CD4-positive, alpha-beta T cell (primary cell): ENCODE measurements at regions not wholly inside any gene's neighbourhood (a gene's known extent, or its start where the extent isn't known, plus 50 kb on each side); places are given as distances from the start of the nearest gene placed in this dataset.

ENCODE experiments used
- ATAC-seq: fragments of 200-7000 bp; cut with Tn5 transposase; one replicate; pipeline ENCODE4 v1.10.0; 2022; ENCODE audit warnings: mild to moderate bottlenecking; ENCODE audit not compliant: poor library complexity
- CTCF ChIA-PET: fragments of 350-600 bp; sonication (Branson Sonifier 250); formaldehyde crosslinking; loops from one replicate; lab custom pipeline; 2021; ENCODE audit warnings: antibody characterized with exemption, inconsistent platforms; lab: Charles Lee
- POLR2A ChIA-PET: fragments of 350-600 bp; sonication (Branson Sonifier 250); formaldehyde crosslinking; loops from one replicate; lab custom pipeline; 2021; ENCODE audit warnings: antibody characterized with exemption, inconsistent platforms; lab: Charles Lee
- DNase-seq, 14 experiments: peaks; one replicate each; pipeline ENCODE4 v3.0.0-alpha.2; 2013 to 2020; ENCODE audit warnings: mixed read lengths in 2 of 14
- H3K27ac ChIP-seq, 2 donors: one replicate each; pipeline versions ENCODE4 v1.5.1 to v1.7.0; 2013; ENCODE audit warnings: low read length in 2 of 2, low read depth in 1 of 2, mild to moderate bottlenecking in 1 of 2
- H3K27me3 ChIP-seq, 2 experiments: 1 replicate in 1 of 2; 2 replicates in 1 of 2; pipeline versions ENCODE4 v1.6.1 to v1.7.0; 2013; ENCODE audit warnings: low read length in 2 of 2, control low read depth in 1 of 2, mild to moderate bottlenecking in 1 of 2, moderate library complexity in 1 of 2; ENCODE audit not compliant: insufficient read depth in 2 of 2, control insufficient read depth in 1 of 2
- H3K36me3 ChIP-seq: one replicate; pipeline ENCODE4 v1.6.1; 2013; ENCODE audit warnings: low read length, control low read depth; ENCODE audit not compliant: insufficient read depth
- H3K4me1 ChIP-seq: one replicate; pipeline ENCODE4 v1.6.1; 2013; ENCODE audit warnings: low read length, control low read depth; ENCODE audit not compliant: insufficient read depth
- H3K4me3 ChIP-seq: one replicate; pipeline ENCODE4 v1.5.1; 2013; ENCODE audit warnings: mild to moderate bottlenecking, low read length, moderate library complexity
- H3K9me3 ChIP-seq, 2 experiments: 1 replicate in 1 of 2; 2 replicates in 1 of 2; pipeline versions ENCODE4 v1.6.1 to v1.7.0; 2013; ENCODE audit warnings: low read length in 2 of 2, mild to moderate bottlenecking in 2 of 2, control low read depth in 1 of 2, moderate library complexity in 1 of 2; ENCODE audit not compliant: control insufficient read depth in 1 of 2, insufficient read depth in 1 of 2
- H3K27ac Mint-ChIP-seq: one replicate; pipeline ENCODE4 v1.8.0; 2020; ENCODE audit warnings: mixed read lengths
- H3K27me3 Mint-ChIP-seq: one replicate; pipeline ENCODE4 v1.8.0; 2021; ENCODE audit warnings: mixed read lengths
- H3K36me3 Mint-ChIP-seq: one replicate; pipeline ENCODE4 v1.8.0; 2021; ENCODE audit warnings: low read depth, mixed read lengths
- H3K4me1 Mint-ChIP-seq: one replicate; pipeline ENCODE4 v1.8.0; 2021; ENCODE audit warnings: low read depth, mixed read lengths
- H3K4me3 Mint-ChIP-seq: one replicate; pipeline ENCODE4 v1.8.0; 2020; ENCODE audit warnings: mild to moderate bottlenecking, mixed read lengths
- H3K9me3 Mint-ChIP-seq: one replicate; pipeline ENCODE4 v1.8.0; 2020; ENCODE audit warnings: mixed read lengths
- intact Hi-C, 2 experiments: fragments of 100-400 bp; cut with DNase I in 1 of 2; cut with micrococcal nuclease in 1 of 2; formaldehyde crosslinking; loops; one replicate each; pipeline versions ENCODE4 v1.15.1 to v1.9.0; 2023 to 2025; cut with DNase I, micrococcal nuclease
- TF ChIP-seq, protein P1 (sequence below): fragments of 200-600 bp; IDR thresholded peaks from one replicate; pipeline ENCODE4 v1.8.0; 2022; ENCODE audit warnings: antibody characterized with exemption, mild to moderate bottlenecking

DNA sequence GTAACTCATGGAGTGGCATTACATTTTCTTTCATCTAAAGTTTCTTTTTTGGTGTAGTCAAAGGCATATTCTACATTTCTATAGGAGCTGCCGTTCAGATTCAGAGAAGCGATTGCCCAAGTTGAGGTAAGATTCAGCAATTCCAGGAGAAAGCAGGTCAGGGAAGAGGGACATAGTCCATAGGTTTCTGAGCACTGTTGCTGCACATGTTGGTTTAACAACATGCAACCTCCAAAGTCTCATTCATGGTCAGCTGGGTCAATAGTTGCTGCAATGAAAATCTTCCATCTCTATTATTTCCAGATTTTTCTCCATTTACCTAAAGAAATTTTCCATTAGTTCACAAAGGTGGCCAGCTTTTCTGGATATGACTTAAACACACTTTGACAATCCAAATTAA, 682.3 kb upstream of the MAN1A1 start:
- Mint-ChIP-seq H3K9me3 (no peaks in the 10 kb centered on the region), H3K27ac (no peak overlapping the region), H3K27me3 (no peaks in the 10 kb centered on the region), H3K4me3 (no peak overlapping the region), H3K4me1 (no peaks in the 10 kb centered on the region), H3K36me3 (no peaks in the 10 kb centered on the region)
- TF ChIP-seq, protein P1, sequence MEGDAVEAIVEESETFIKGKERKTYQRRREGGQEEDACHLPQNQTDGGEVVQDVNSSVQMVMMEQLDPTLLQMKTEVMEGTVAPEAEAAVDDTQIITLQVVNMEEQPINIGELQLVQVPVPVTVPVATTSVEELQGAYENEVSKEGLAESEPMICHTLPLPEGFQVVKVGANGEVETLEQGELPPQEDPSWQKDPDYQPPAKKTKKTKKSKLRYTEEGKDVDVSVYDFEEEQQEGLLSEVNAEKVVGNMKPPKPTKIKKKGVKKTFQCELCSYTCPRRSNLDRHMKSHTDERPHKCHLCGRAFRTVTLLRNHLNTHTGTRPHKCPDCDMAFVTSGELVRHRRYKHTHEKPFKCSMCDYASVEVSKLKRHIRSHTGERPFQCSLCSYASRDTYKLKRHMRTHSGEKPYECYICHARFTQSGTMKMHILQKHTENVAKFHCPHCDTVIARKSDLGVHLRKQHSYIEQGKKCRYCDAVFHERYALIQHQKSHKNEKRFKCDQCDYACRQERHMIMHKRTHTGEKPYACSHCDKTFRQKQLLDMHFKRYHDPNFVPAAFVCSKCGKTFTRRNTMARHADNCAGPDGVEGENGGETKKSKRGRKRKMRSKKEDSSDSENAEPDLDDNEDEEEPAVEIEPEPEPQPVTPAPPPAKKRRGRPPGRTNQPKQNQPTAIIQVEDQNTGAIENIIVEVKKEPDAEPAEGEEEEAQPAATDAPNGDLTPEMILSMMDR: no peak
- ChIA-PET CTCF (no interaction called here), POLR2A (no interaction called here)
- H3K4me3 ChIP-seq: no peak overlapping the region
- DNase-seq (no peak), ATAC-seq (no peak)
- H3K4me1 ChIP-seq: no peaks in the 10 kb centered on the region
- no peaks in the 10 kb centered on the region for H3K9me3 ChIP-seq
- no peak overlapping the region for H3K27ac ChIP-seq
- no peaks in the 10 kb centered on the region for H3K27me3 ChIP-seq
- intact Hi-C loops: no loop called here
- H3K36me3 ChIP-seq: no peaks in the 10 kb centered on the region

DNA sequence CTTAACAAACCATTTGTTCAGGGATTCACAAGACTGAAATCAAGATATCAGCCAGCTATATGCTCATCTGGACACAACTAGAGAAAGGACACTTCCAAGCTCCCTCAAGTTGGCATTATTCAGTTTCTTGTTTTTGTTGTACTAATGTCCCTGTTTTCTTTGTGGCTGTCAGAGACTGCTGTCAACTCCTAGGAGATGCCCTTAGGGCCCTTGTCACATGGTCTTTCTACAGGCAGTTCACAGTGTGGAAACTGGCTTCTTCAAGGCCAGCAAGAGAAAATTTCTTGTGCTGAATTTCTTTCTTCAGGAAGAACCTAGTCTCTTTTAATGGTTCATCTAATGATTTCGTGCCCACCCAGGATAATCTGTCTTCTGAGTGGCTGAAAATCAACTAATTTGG, 677.2 kb upstream of the MAN1A1 start:
- CTCF ChIA-PET: no interaction called here
- H3K36me3 ChIP-seq: no peaks in the 10 kb centered on the region
- no peaks in the 10 kb centered on the region for H3K27me3 ChIP-seq
- no peaks in the 10 kb centered on the region for H3K36me3 Mint-ChIP-seq
- POLR2A ChIA-PET: no interaction called here
- no peak overlapping the region for H3K4me3 Mint-ChIP-seq
- intact Hi-C loops: no loop called here
- no peaks in the 10 kb centered on the region for H3K9me3 Mint-ChIP-seq
- no peaks in the 10 kb centered on the region for H3K4me1 ChIP-seq
- TF ChIP-seq, protein P1: no peak
- no peak overlapping the region for H3K4me3 ChIP-seq
- no peak for DNase-seq
- no peak overlapping the region for H3K27ac ChIP-seq
- no peaks in the 10 kb centered on the region for H3K9me3 ChIP-seq
- H3K4me1 Mint-ChIP-seq: no peaks in the 10 kb centered on the region
- no peaks in the 10 kb centered on the region for H3K27me3 Mint-ChIP-seq
- ATAC-seq: no peak
- H3K27ac Mint-ChIP-seq: no peak overlapping the region

DNA sequence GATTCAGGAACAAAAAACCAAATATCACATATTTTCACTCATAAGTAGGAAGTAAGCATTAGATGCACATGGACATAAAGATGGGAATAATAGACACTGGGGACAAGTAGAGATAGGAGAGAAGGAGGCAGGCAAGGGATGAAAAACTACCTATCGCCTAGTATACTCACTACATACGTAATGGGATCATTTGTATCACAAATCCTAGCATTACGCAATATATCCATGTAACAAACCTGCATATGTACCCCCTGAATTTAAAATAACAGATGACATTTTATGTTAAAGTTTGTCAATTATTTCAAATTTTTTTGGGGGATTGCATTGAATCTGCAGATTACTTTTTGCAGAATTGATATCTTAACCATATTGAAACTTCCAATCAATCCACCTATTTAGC, 660.5 kb upstream of the MAN1A1 start:
- TF ChIP-seq, protein P1: no peak
- no peaks in the 10 kb centered on the region for H3K27me3 ChIP-seq
- no peaks in the 10 kb centered on the region for H3K4me1 Mint-ChIP-seq
- no peaks in the 10 kb centered on the region for H3K4me1 ChIP-seq
- peaks cover 0 to 4% of the 10 kb centered on the region in 2 experiments for H3K9me3 ChIP-seq
- ChIA-PET POLR2A (no interaction called here), CTCF (no interaction called here)
- no peaks in the 10 kb centered on the region for H3K36me3 ChIP-seq
- intact Hi-C loops: no loop called here
- no peak for ATAC-seq
- peaks cover 4% of the 10 kb centered on the region for H3K27me3 Mint-ChIP-seq
- no peak overlapping the region for H3K4me3 ChIP-seq
- peaks cover 2% of the 10 kb centered on the region for H3K9me3 Mint-ChIP-seq
- H3K27ac ChIP-seq: no peak overlapping the region
- no peak for DNase-seq
- no peaks in the 10 kb centered on the region for H3K36me3 Mint-ChIP-seq
- H3K4me3 Mint-ChIP-seq: no peak overlapping the region
- no peak overlapping the region for H3K27ac Mint-ChIP-seq
